PFSK-1 (cell line): ENCODE measurements at regions not wholly inside any gene's neighbourhood (a gene's known extent, or its start where the extent isn't known, plus 50 kb on each side); places are given as distances from the start of the nearest gene placed in this dataset.

Experiments used
- TAF1 ChIP-seq: IDR thresholded peaks from 2 replicates; pipeline ENCODE4 v1.6.1; 2012; ENCODE audit warnings: low read length, control low read depth, borderline replicate concordance; ENCODE audit not compliant: insufficient read depth
- TF ChIP-seq, protein P1 (sequence below), 2 experiments: IDR thresholded peaks; 2 replicates each; pipeline versions ENCODE4 v1.6.1 to v1.8.0; 2011 to 2012; ENCODE audit warnings: low read depth in 2 of 2, low read length in 2 of 2, control low read depth in 1 of 2, inconsistent platforms in 1 of 2, mild to moderate bottlenecking in 1 of 2, moderate library complexity in 1 of 2; ENCODE audit not compliant: insufficient read depth in 1 of 2

DNA sequence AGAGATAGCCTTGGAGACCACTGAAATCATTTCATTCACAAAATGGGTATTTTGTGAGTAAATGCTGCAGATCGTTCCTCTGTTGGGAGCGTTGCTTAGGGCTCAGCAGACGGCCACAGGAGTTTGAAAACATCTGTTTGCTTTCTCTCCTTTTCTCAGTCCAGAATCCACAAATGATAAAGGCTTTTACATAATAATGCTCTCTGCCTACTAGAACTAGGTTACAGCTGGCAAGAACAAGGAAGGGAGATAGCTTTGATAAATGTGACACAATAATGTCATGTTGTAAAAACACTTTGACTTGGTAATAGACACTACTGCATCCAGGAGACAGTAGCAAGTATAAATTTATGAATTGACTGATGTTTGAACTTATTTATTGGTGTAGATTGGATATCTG, 1072.4 kb upstream of the CDH6 start:
- TF ChIP-seq TAF1: no peak
- TF ChIP-seq, protein P1, sequence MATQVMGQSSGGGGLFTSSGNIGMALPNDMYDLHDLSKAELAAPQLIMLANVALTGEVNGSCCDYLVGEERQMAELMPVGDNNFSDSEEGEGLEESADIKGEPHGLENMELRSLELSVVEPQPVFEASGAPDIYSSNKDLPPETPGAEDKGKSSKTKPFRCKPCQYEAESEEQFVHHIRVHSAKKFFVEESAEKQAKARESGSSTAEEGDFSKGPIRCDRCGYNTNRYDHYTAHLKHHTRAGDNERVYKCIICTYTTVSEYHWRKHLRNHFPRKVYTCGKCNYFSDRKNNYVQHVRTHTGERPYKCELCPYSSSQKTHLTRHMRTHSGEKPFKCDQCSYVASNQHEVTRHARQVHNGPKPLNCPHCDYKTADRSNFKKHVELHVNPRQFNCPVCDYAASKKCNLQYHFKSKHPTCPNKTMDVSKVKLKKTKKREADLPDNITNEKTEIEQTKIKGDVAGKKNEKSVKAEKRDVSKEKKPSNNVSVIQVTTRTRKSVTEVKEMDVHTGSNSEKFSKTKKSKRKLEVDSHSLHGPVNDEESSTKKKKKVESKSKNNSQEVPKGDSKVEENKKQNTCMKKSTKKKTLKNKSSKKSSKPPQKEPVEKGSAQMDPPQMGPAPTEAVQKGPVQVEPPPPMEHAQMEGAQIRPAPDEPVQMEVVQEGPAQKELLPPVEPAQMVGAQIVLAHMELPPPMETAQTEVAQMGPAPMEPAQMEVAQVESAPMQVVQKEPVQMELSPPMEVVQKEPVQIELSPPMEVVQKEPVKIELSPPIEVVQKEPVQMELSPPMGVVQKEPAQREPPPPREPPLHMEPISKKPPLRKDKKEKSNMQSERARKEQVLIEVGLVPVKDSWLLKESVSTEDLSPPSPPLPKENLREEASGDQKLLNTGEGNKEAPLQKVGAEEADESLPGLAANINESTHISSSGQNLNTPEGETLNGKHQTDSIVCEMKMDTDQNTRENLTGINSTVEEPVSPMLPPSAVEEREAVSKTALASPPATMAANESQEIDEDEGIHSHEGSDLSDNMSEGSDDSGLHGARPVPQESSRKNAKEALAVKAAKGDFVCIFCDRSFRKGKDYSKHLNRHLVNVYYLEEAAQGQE (IDR thresholded peaks at IDR 0.05; ENCODE audit: insufficient read depth in 1 of 2, low read depth in 2 of 2, low read length in 2 of 2): no peak
